Kidney (tissue), 13 donors: ENCODE measurements at regions not wholly inside any gene's neighbourhood (a gene's known extent, or its start where the extent isn't known, plus 50 kb on each side); places are given as distances from the start of the nearest gene placed in this dataset.

ENCODE experiments used
- DNase-seq, 5 donors: peaks; one replicate each; pipeline ENCODE4 v3.0.0-alpha.2; 2013 to 2020
- FAIRE-seq: peaks from 2 replicates; lab custom pipeline; 2012; peaks lifted over from hg19 to GRCh38; lab: Jason Lieb, UNC
- H3K27ac ChIP-seq, 2 donors: one replicate each; pipeline ENCODE4 v1.7.0; 2013; ENCODE audit warnings: low read depth in 2 of 2, low read length in 2 of 2, inconsistent platforms in 1 of 2
- H3K27me3 ChIP-seq: one replicate; pipeline ENCODE4 v1.7.1; 2013; ENCODE audit warnings: low read length, inconsistent platforms; ENCODE audit not compliant: control insufficient read depth, insufficient read depth
- H3K36me3 ChIP-seq, 3 donors: one replicate each; pipeline versions ENCODE4 v1.7.0 to v1.7.1; 2013; ENCODE audit warnings: low read length in 3 of 3, control low read depth in 1 of 3, inconsistent platforms in 1 of 3; ENCODE audit not compliant: insufficient read depth in 3 of 3, control insufficient read depth in 2 of 3
- H3K4me1 ChIP-seq, 3 donors: one replicate each; pipeline versions ENCODE4 v1.7.0 to v1.7.1; 2013; ENCODE audit warnings: low read length in 3 of 3, inconsistent platforms in 1 of 3, low read depth in 1 of 3; ENCODE audit not compliant: control insufficient read depth in 2 of 3, insufficient read depth in 2 of 3
- H3K4me3 ChIP-seq, 3 donors: one replicate each; pipeline versions ENCODE4 v1.7.0 to v1.8.1; 2013; ENCODE audit warnings: low read length in 3 of 3, control low read depth in 1 of 3, inconsistent platforms in 1 of 3
- H3K9ac ChIP-seq, 3 donors: one replicate each; pipeline versions ENCODE4 v1.7.0 to v1.7.1; 2013; ENCODE audit warnings: low read length in 3 of 3, control low read depth in 1 of 3, inconsistent platforms in 1 of 3
- H3K9me3 ChIP-seq, 3 donors: one replicate each; pipeline versions ENCODE4 v1.7.0 to v1.7.1; 2013; ENCODE audit warnings: low read length in 3 of 3, control low read depth in 1 of 3, inconsistent platforms in 1 of 3; ENCODE audit not compliant: control insufficient read depth in 2 of 3, insufficient read depth in 1 of 3
- intact Hi-C: fragments of 100-400 bp; cut with DNase I; formaldehyde crosslinking; loops from one replicate; pipeline ENCODE4 v1.11.1; 2022
- TF ChIP-seq, protein P1 (sequence below): IDR thresholded peaks from 3 replicates; pipeline ENCODE4 v1.5.1; 2012; ENCODE audit warnings: mild to moderate bottlenecking, moderate library complexity, borderline replicate concordance; ENCODE audit not compliant: insufficient read depth; ENCODE audit errors: extremely low read depth
- donor health status: control.
- donor health status: control.
- donor health status: control.
- donor health status: control.
- donor health status: control.
- donor health status: DM: yes; HTN: yes; CAD: no.
- donor health status: Normal renal cell carcinoma (clear cell type).

DNA sequence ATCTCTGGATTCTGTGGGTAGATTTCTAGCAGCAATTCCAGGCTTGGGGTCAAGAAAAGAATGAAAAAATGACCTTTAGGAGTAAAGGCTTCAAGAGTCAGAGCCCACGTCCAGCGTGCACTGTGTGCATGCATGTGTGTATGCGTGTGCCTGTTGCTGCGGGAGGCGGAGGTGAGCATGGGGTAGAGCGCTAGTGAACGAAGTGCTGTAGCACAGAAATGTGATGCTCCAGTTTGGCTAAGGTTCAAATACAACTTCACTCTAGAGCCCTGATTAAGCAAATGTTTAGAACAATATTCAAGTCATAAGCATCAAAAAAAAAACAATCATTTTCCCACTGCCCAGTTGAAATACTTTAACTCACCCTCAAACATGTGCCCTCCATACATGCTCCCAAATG is 403.9 kb downstream of the ZNF608 start:
- no peak overlapping the region for H3K27ac ChIP-seq

DNA sequence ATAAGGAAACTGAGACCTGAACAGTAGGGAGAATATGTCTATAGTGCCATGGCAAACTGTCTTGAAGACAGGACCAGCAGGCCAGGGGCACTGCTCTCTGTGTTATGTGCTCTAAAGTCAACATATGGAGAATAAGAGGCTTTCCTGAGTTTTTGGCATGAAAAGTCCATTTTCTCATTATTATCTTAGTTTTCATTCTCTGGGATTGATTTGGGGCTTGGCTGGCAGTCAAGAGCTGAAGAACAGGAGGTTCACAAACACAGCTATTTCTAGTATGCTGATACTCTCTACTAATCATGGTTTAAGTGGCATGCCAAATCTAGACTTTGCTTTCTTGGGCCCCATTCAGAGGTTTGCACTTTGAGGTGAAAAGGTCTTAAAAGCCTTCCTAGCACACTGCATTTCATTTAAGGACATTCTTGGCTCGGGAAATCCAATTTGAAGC is 404.4 kb downstream of the ZNF608 start:
- H3K36me3 ChIP-seq, result no peaks in the 10 kb centered on the region
- intact Hi-C loops, result no loop called here
- no peak overlapping the region for H3K27ac ChIP-seq
- H3K4me3 ChIP-seq, result no peak overlapping the region
- TF ChIP-seq, protein P1, sequence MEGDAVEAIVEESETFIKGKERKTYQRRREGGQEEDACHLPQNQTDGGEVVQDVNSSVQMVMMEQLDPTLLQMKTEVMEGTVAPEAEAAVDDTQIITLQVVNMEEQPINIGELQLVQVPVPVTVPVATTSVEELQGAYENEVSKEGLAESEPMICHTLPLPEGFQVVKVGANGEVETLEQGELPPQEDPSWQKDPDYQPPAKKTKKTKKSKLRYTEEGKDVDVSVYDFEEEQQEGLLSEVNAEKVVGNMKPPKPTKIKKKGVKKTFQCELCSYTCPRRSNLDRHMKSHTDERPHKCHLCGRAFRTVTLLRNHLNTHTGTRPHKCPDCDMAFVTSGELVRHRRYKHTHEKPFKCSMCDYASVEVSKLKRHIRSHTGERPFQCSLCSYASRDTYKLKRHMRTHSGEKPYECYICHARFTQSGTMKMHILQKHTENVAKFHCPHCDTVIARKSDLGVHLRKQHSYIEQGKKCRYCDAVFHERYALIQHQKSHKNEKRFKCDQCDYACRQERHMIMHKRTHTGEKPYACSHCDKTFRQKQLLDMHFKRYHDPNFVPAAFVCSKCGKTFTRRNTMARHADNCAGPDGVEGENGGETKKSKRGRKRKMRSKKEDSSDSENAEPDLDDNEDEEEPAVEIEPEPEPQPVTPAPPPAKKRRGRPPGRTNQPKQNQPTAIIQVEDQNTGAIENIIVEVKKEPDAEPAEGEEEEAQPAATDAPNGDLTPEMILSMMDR, result no peak
- no peaks in the 10 kb centered on the region for H3K4me1 ChIP-seq
- DNase-seq (peak in 3 of 5 donors; percentile 9 to 74 (median 43)), FAIRE-seq (no peak)
- no peaks in the 10 kb centered on the region for H3K9me3 ChIP-seq
- H3K9ac ChIP-seq, result no peak overlapping the region
- H3K27me3 ChIP-seq, result no peaks in the 10 kb centered on the region

More for the DNA sequence above, 403.9 kb downstream of the ZNF608 start:
- H3K36me3 ChIP-seq, result no peaks in the 10 kb centered on the region
- H3K9ac ChIP-seq, result no peak overlapping the region
- H3K4me3 ChIP-seq, result no peak overlapping the region
- no peak for FAIRE-seq
- intact Hi-C loops, result no loop called here
- no peaks in the 10 kb centered on the region for H3K27me3 ChIP-seq
- H3K9me3 ChIP-seq, result no peaks in the 10 kb centered on the region
- TF ChIP-seq, protein P1, result no peak
- no peaks in the 10 kb centered on the region for H3K4me1 ChIP-seq
- DNase-seq, result no peak

DNA sequence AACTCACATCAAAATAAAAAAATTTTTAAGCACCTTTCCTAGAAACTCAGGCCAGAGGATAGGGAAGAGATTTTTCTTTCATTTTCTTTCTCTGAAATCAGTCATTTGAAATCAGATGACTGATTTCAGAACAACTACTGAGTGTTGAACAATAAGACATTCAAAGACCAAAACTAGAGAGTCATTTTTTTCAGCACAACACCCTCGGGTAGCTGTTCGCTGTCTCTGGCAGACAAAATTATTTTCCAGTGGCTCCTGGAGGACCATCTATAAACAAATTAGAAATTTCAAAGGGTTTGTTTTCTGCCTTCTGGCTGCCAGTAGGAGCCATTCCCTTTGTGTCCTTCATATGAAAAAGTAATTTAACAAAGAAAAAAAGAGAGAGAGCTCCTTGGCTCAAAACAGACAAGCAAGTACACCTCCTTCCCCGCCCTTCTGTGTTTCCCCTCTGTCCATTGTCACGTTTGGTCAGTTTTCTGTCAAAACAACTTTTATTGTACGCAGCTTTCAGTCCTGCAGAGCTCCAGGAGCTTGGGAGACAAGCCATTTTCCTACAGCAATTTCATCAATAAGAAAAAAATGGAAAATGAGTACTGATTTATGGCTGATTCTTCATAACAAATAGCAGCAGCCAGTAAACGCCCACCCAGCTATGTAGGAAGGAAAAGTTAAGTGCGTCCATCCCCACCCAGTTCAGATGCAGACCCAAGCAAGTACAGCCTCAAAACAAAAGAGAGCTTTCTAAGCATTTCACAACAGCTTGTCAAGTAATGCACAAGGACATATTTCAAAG is 405.2 kb downstream of the ZNF608 start:
- DNase-seq, result no peak
- H3K36me3 ChIP-seq, result no peaks in the 10 kb centered on the region
- no peak overlapping the region for H3K4me3 ChIP-seq
- H3K4me1 ChIP-seq, result no peaks in the 10 kb centered on the region
- no peak for FAIRE-seq
- TF ChIP-seq, protein P1, result no peak
- intact Hi-C loops, result no loop called here
- no peak overlapping the region for H3K27ac ChIP-seq
- no peak overlapping the region for H3K9ac ChIP-seq
- no peaks in the 10 kb centered on the region for H3K27me3 ChIP-seq
- no peaks in the 10 kb centered on the region for H3K9me3 ChIP-seq

GRCh38 chr5:124337996-124338395 is 408.4 kb downstream of the ZNF608 start:
- H3K36me3 ChIP-seq, result no peaks in the 10 kb centered on the region
- no peaks in the 10 kb centered on the region for H3K9me3 ChIP-seq
- H3K4me1 ChIP-seq, result no peaks in the 10 kb centered on the region
- H3K4me3 ChIP-seq, result no peak overlapping the region
- intact Hi-C loops, result no loop called here
- DNase-seq (no peak), FAIRE-seq (no peak)
- TF ChIP-seq, protein P1, result no peak
- H3K9ac ChIP-seq, result no peak overlapping the region
- H3K27me3 ChIP-seq, result no peaks in the 10 kb centered on the region
- no peak overlapping the region for H3K27ac ChIP-seq
